ENCODE measurements at regions not wholly inside any gene's neighbourhood (a gene's known extent, or its start where the extent isn't known, plus 50 kb on each side); places are given as distances from the start of the nearest gene placed in this dataset.

DNA sequence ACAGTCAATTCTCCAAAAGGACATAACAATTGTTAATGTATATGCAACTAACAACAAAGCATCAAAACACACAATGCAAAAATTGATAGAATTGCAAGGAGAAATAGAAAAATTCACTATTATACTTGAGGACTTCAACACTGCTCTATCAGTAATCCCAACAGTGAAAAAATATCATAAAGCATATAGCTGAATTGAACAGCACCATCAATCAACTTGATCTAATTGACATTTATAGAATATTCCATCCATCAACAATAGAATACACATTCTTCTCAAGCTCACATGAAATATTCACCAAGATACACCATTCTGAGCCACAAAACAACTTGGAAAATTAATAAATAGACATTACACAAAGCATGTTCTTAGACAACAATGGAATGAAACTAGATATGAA, 60.1 kb upstream of the ASXL3 start:
- no peak for DNase-seq

DNA sequence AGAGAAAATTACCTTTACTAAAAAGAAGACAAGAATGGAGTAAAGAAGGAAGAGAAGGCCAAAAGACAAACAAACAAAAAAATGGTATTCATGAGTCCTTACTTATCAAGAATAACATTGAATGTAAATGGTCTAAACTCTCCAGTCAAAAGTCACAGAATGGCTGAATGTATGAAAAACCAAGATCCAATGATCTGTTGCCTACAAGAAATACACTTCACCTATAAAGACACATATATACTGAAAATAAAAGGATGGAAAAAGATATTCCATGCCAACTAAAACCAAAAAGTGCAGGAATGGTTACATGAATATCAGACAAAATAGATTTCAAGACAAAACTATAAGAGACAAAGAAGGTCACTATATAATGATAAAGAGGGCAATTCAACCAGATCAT, 65.0 kb upstream of the ASXL3 start:
- no peak for DNase-seq

DNA sequence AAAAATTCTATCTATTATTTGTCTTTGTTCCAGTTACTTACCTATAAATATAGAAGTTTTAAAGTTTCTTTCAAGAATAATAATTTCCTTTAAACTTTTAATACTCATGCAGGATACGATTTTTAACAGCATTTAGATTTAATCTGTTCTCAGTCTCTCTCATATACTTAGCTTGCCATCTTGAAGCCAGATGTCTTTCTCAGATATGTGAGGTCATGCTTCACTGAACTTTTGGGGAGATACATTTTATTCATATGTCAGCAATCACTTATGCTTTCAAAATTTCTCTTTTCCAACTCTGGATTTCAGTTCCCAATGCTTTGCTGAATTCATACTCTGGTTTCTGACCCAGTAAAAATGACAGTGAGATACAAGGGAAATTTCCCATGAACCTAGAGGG, 66.5 kb upstream of the CCDC178 start:
- no peak for DNase-seq

DNA sequence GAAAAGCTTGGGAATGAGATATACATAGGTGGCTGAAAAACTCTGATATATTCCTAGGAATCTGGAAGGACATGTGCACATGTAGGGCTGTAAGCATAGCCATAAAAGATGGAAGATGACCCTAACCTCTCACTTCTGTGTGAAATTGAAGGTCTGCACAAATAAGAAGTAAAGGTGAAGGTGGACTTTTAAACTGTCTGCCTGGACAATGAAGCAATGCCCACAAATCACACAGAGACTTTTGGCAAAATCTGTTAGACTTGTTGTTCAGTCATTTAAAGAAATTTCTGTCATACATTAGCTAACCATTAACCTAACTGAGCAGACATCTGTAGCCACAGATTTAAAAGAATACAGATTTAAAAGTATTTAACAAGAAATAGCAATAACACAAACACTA, 65.3 kb upstream of the CCDC178 start:
- no peak for DNase-seq

DNA sequence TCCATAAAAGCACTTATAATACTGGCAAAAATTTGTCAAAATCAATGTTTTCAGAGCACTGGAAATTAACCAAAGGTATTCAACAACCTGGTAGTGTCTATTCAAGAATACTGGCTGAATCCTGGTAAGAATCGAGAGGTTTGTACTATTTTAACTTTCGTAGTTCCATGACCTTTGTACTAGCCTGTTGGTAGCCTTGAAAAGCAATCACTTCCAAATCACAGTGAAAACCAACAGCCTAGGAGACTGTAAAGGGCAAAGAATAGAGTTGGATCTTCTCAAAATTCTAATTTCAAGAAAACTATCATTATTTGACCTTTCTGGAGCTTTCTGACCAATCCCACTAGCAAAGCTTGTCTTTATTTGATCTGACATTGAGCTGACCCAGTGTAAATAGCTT, 64.8 kb upstream of the CCDC178 start:
- DNase-seq: no peak

DNA sequence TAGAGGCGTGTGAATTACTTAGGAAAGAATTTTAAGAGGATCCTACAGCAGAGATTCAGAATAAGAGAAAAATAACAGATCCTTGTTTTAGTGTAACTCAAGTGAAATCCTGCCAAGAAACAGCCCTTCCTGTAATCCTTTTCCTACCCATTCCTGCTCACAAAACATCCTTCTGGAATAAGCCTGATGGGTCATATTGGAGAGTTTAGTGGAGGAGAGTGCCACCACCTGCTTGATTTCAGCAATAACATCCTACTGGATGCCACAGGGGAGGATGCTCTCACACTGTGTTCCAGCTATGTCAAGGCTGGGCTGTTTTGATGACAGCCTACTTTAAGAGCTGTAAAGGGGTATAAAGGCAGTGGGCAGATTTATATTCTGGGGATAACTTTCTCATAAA, 54.8 kb upstream of the CCDC178 start:
- DNase-seq: peak; percentile 8
